HEK293T (cell line): ENCODE measurements at regions not wholly inside any gene's neighbourhood (a gene's known extent, or its start where the extent isn't known, plus 50 kb on each side); places are given as distances from the start of the nearest gene placed in this dataset.

Experiments
- ARNT ChIP-seq: fragments of 450-650 bp; IDR thresholded peaks from 2 replicates; pipeline ENCODE4 v1.6.1; 2017; ENCODE audit warnings: mild to moderate bottlenecking
- BHLHE40 ChIP-seq: fragments of 450-650 bp; IDR thresholded peaks from 2 replicates; pipeline ENCODE4 v1.6.1; 2016; ENCODE audit warnings: mild to moderate bottlenecking, moderate library complexity, borderline replicate concordance
- ELF4 ChIP-seq: fragments of 450-650 bp; IDR thresholded peaks from 2 replicates; pipeline ENCODE4 v1.6.1; 2017; ENCODE audit warnings: antibody characterized with exemption
- FOXA1 ChIP-seq: fragments of 450-650 bp; IDR thresholded peaks from 2 replicates; pipeline ENCODE4 v1.6.1; 2016; ENCODE audit warnings: mild to moderate bottlenecking
- FOXM1 ChIP-seq: fragments of 450-650 bp; IDR thresholded peaks from 2 replicates; pipeline ENCODE4 v1.6.1; 2017; ENCODE audit warnings: mild to moderate bottlenecking, borderline replicate concordance
- SUZ12 ChIP-seq: fragments of 450-650 bp; IDR thresholded peaks from 2 replicates; pipeline ENCODE4 v1.6.1; 2016; ENCODE audit warnings: mild to moderate bottlenecking
- TARDBP ChIP-seq: fragments of 450-650 bp; IDR thresholded peaks from 2 replicates; pipeline ENCODE4 v1.6.1; 2016
- TF ChIP-seq, protein P1 (sequence below): fragments of 450-650 bp; IDR thresholded peaks from 2 replicates; pipeline ENCODE4 v1.6.1; 2016

DNA sequence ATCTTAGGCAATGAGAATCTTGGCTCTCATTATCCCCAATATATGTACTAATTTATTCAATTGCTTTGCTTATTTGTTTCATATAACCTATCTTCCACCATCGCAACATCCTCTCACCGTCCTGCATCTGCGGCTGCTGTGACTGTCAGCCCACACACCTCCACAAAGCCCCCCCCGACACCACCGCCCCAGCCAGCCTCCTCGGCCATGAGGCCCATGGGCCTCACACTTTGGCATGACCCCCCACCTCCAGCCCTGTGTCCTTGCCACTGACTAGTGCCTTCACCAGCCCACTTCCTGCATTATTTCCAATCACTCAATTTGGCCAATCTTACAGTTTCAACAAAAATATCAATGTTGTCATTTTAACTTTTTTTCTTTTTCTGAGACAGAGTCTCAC, 60.7 kb upstream of the TOX2 start:
- TF ChIP-seq FOXM1 (no peak), FOXA1 (no peak), SUZ12 (no peak), TARDBP (no peak), ELF4 (no peak), BHLHE40 (no peak), ARNT (no peak)
- TF ChIP-seq, protein P1, sequence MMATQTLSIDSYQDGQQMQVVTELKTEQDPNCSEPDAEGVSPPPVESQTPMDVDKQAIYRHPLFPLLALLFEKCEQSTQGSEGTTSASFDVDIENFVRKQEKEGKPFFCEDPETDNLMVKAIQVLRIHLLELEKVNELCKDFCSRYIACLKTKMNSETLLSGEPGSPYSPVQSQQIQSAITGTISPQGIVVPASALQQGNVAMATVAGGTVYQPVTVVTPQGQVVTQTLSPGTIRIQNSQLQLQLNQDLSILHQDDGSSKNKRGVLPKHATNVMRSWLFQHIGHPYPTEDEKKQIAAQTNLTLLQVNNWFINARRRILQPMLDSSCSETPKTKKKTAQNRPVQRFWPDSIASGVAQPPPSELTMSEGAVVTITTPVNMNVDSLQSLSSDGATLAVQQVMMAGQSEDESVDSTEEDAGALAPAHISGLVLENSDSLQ = no peak
